Gastroesophageal sphincter (tissue), 3 donors: ENCODE measurements at regions not wholly inside any gene's neighbourhood (a gene's known extent, or its start where the extent isn't known, plus 50 kb on each side); places are given as distances from the start of the nearest gene placed in this dataset.

Experiments
- EP300 ChIP-seq: sonication (generic); formaldehyde crosslinking; IDR thresholded peaks from one replicate; pipeline ENCODE4 v1.6.1; 2017; ENCODE audit warnings: antibody characterized with exemption, mild to moderate bottlenecking
- POLR2A ChIP-seq, 2 donors: fragments of 450-650 bp; IDR thresholded peaks; one replicate each; pipeline ENCODE4 v1.6.1; 2017; ENCODE audit warnings: antibody characterized with exemption in 2 of 2, mild to moderate bottlenecking in 2 of 2, moderate library complexity in 1 of 2
- POLR2AphosphoS5 ChIP-seq: sonication (generic); formaldehyde crosslinking; IDR thresholded peaks from one replicate; pipeline ENCODE4 v1.6.1; 2017; ENCODE audit warnings: antibody characterized with exemption
- TF ChIP-seq, protein P1 (sequence below), 4 experiments: fragments of 200-600 bp in 2 of 4; fragments of 450-650 bp in 2 of 4; sonication (generic) in 1 of 4; IDR thresholded peaks; one replicate each; pipeline ENCODE4 v1.5.1; 2017 to 2019; ENCODE audit warnings: antibody characterized with exemption in 4 of 4, mild to moderate bottlenecking in 2 of 4, moderate library complexity in 2 of 4

DNA sequence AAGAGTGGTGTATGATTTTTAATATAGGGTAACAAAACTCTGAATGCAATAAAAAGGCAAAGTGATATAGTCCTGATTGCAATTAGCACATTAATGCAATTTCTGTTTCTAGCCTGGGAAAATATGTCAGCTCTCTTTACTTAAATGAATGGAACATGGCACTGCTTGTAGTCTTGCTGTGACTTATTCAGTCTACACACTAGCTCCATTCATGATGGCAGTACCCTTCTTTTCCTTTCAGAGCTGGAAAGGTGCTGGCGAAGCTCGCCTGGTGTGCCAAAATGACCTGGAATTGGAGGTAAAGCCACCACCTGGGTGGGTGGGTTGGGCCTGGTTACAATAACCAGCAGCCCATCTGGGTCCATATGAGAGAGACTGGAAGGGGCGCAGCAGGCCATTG is 85.3 kb downstream of the ZNF365 start:
- TF ChIP-seq, protein P1, sequence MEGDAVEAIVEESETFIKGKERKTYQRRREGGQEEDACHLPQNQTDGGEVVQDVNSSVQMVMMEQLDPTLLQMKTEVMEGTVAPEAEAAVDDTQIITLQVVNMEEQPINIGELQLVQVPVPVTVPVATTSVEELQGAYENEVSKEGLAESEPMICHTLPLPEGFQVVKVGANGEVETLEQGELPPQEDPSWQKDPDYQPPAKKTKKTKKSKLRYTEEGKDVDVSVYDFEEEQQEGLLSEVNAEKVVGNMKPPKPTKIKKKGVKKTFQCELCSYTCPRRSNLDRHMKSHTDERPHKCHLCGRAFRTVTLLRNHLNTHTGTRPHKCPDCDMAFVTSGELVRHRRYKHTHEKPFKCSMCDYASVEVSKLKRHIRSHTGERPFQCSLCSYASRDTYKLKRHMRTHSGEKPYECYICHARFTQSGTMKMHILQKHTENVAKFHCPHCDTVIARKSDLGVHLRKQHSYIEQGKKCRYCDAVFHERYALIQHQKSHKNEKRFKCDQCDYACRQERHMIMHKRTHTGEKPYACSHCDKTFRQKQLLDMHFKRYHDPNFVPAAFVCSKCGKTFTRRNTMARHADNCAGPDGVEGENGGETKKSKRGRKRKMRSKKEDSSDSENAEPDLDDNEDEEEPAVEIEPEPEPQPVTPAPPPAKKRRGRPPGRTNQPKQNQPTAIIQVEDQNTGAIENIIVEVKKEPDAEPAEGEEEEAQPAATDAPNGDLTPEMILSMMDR (IDR thresholded peaks at IDR 0.05), result no peak
- TF ChIP-seq POLR2A (IDR thresholded peaks at IDR 0.05) (no peak), EP300 (no peak), POLR2AphosphoS5 (no peak)
